ENCODE measurements at regions not wholly inside any gene's neighbourhood (a gene's known extent, or its start where the extent isn't known, plus 50 kb on each side); places are given as distances from the start of the nearest gene placed in this dataset.

DNA sequence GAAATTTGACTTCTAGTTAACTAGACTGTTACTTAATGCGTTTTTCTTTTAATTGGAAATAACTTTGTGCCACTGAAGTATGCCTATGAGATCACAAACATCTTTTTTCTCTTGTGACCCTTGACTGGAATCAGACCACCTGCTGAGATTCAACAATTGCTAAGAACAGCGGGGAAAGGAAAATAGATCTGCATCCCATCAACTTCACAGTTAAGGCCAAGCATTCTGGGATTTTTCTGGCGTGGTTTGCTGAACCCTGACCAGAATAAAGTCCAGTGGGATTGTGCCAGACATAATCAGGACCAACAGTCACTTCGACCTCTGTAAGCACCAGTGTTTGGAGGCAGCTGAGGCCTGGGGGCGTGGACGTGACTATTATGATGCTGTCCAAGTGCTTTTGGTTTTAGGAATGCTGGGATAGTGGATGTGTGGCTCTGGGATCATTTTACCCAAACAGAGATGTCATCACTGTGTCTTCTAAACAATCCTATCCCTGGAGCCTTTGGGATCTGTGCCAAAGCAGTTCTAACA lies 373.3 kb upstream of the PRKCQ start:
- TF ChIP-seq, protein P1, sequence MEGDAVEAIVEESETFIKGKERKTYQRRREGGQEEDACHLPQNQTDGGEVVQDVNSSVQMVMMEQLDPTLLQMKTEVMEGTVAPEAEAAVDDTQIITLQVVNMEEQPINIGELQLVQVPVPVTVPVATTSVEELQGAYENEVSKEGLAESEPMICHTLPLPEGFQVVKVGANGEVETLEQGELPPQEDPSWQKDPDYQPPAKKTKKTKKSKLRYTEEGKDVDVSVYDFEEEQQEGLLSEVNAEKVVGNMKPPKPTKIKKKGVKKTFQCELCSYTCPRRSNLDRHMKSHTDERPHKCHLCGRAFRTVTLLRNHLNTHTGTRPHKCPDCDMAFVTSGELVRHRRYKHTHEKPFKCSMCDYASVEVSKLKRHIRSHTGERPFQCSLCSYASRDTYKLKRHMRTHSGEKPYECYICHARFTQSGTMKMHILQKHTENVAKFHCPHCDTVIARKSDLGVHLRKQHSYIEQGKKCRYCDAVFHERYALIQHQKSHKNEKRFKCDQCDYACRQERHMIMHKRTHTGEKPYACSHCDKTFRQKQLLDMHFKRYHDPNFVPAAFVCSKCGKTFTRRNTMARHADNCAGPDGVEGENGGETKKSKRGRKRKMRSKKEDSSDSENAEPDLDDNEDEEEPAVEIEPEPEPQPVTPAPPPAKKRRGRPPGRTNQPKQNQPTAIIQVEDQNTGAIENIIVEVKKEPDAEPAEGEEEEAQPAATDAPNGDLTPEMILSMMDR (IDR thresholded peaks at IDR 0.05; ENCODE audit: control insufficient read depth, insufficient read depth, low read depth, low read length, missing control alignments), result no peak
- DNase-seq (ENCODE audit: low read depth), result no peak
- H3K4me3 ChIP-seq (ENCODE audit: control insufficient read depth, low read depth, low read length), result no peak overlapping the region

DNA sequence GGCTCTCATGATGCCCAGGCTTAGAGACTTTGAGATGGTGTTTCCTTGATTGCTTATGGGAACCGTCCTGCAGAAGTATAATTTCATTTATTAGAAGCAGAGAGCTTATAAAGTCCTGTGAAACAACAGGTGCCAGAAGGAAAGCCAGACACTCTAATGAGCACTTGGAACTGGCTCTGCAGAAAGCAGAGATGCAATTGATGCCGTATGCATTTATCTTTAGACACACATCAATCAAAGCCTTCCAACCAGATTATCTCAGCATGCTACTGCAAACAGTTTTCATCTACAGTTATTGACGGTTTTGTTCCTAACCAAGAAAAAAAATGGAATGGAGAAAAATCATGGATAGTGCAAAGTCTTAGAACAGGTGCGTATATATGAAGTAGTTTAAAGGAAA lies 371.7 kb upstream of the PRKCQ start:
- TF ChIP-seq, protein P1 (IDR thresholded peaks at IDR 0.05; ENCODE audit: control insufficient read depth, insufficient read depth, low read depth, low read length, missing control alignments), result no peak
- H3K4me3 ChIP-seq (ENCODE audit: control insufficient read depth, low read depth, low read length), result no peak overlapping the region
- DNase-seq (ENCODE audit: low read depth), result no peak

DNA sequence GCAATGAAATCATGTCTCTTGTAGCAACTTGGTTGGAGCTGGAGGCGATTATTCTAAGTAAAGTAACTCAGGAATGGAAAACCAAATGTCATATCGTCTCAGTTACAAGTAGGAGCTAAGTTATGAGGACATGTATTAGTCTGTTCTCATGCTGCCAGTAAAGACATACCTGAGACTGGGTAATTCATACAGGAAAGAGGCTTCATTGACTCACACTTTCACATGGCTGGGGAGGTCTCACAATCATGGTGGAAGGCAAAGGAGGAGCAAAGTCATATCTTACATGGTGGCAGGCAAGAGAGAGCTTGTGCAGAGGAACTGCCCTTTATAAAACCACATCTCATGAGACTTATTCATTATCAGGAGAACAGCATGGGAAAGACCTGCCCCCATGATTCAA lies 370.1 kb upstream of the PRKCQ start:
- DNase-seq (ENCODE audit: low read depth), result no peak
- TF ChIP-seq, protein P1 (IDR thresholded peaks at IDR 0.05; ENCODE audit: control insufficient read depth, insufficient read depth, low read depth, low read length, missing control alignments), result no peak
- H3K4me3 ChIP-seq (ENCODE audit: control insufficient read depth, low read depth, low read length), result no peak overlapping the region

DNA sequence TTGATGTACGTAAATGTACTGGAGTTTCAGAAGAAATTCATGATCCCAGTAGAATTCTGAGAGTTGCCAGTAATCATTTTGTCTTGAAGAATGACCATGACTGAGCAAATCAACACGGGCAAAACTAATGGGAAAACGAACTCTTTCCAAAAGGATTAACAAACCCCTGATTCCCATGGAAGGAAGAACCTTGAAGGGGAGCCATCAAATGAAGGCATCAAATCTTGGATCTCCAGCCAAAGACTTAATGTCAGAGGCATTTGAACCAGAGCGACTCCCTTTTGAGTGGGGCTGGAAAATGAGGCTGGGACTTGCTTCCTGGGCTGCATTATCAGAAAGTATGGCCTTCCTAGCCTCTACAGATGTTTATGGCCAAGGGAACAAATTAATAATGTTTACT lies 364.4 kb upstream of the PRKCQ start:
- DNase-seq (ENCODE audit: low read depth), result no peak
- TF ChIP-seq, protein P1 (IDR thresholded peaks at IDR 0.05; ENCODE audit: control insufficient read depth, insufficient read depth, low read depth, low read length, missing control alignments), result no peak
- H3K4me3 ChIP-seq (ENCODE audit: control insufficient read depth, low read depth, low read length), result no peak overlapping the region

DNA sequence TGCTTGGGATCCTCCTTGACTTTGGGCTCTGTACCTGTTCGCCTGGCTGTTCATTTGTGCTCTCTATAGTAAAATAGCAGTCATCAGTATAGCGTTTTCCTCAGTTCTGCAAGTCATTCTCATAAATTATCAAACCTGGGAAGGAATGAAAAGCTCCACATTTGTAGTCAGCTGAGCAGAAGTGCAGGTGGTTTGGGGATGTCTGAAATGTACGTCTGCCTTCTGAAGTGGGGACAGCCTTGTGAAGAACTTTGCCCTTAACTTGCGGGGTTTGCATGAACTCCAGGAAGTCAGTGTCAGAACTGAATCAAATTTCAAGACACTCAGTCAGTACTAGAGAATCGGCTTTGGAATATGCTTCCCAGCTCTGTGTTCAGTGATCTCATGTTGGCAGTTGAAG lies 358.3 kb upstream of the PRKCQ start:
- TF ChIP-seq, protein P1 (IDR thresholded peaks at IDR 0.05; ENCODE audit: control insufficient read depth, insufficient read depth, low read depth, low read length, missing control alignments), result no peak
- DNase-seq (ENCODE audit: low read depth), result no peak
- H3K4me3 ChIP-seq (ENCODE audit: control insufficient read depth, low read depth, low read length), result no peak overlapping the region

DNA sequence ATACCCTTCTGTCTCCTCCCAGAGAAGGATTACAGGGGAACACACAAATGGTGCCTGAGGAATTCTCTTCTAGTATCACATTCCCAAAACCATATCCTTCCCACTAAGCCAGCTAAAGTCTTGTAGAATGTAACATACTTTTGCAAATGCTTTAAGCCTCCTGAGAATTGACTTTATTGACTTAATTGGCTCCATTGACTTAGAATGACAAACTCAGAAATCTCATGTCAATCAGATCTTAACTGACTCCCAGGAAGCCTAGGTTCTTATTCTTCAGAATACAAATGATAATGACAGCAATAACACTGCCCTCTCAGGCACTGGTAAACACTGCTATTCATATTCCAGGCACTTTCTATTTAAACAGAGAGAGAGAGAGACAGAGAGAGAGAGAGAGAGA lies 356.9 kb upstream of the PRKCQ start:
- TF ChIP-seq, protein P1 (IDR thresholded peaks at IDR 0.05; ENCODE audit: control insufficient read depth, insufficient read depth, low read depth, low read length, missing control alignments), result no peak
- no peak for DNase-seq (ENCODE audit: low read depth)
- H3K4me3 ChIP-seq (ENCODE audit: control insufficient read depth, low read depth, low read length), result no peak overlapping the region

Data from AG09309 (cell line).